ENCODE measurements at regions not wholly inside any gene's neighbourhood (a gene's known extent, or its start where the extent isn't known, plus 50 kb on each side); places are given as distances from the start of the nearest gene placed in this dataset.

- no peak for TF ChIP-seq POLR2A (IDR thresholded peaks at IDR 0.05)
- TF ChIP-seq CTCF (IDR thresholded peaks at IDR 0.05) = no peak
- TF ChIP-seq POLR2AphosphoS5 (IDR thresholded peaks at IDR 0.05) = no peak
Observed at GRCh38 chr13:85564598-85564997, 234.6 kb downstream of the SLITRK6 start.
